ENCODE measurements at regions not wholly inside any gene's neighbourhood (a gene's known extent, or its start where the extent isn't known, plus 50 kb on each side); places are given as distances from the start of the nearest gene placed in this dataset.

GRCh38 chr19:28577666-28578065 lies 635.3 kb downstream of the UQCRFS1 start:
- ATAC-seq (no peak), DNase-seq (ENCODE audit: low read depth, low spot score) (no peak), FAIRE-seq (no peak)
- ChIA-PET SMC1A (ENCODE audit: uncharacterized antibody, unreplicated experiment) (interaction anchor here (0.9 to 1.5 kb wide), 3 partner anchors 9 to 14 kb away, joined by 3 to 4 read pairs (median 4); no protein-coding TSS in a partner anchor), RAD21 (ENCODE audit: unreplicated experiment) (interaction anchor here (0.7 to 1.4 kb wide), 5 partner anchors 13 to 35 kb away, joined by 3 to 4 read pairs (median 3); no protein-coding TSS in a partner anchor), CTCF (no interaction called here), POLR2A (interaction anchor here (0.6 kb wide), 1 partner anchor 20 kb away, joined by 3 read pairs; no protein-coding TSS in a partner anchor)
- TF ChIP-seq POU2F2 (IDR thresholded peaks at IDR 0.05; ENCODE audit: borderline replicate concordance, low read depth, low read length), result no peak
- TF ChIP-seq TCF3 (IDR thresholded peaks at IDR 0.05; ENCODE audit: borderline replicate concordance, insufficient read depth, low read depth, low read length), result no peak
- no peak for TF ChIP-seq LARP7 (IDR thresholded peaks at IDR 0.05)
- no peak for TF ChIP-seq ELK1 (IDR thresholded peaks at IDR 0.05; ENCODE audit: low read depth, low read length)
- TF ChIP-seq SREBF2 (IDR thresholded peaks at IDR 0.05; ENCODE audit: low read length), result no peak
- no peak for TF ChIP-seq MTA3 (IDR thresholded peaks at IDR 0.05; ENCODE audit: borderline replicate concordance, low read length)
- TF ChIP-seq IKZF1 (conservative IDR thresholded peaks at IDR 0.05), result no peak
- TF ChIP-seq TBL1XR1 (IDR thresholded peaks at IDR 0.05; ENCODE audit: low read depth, low read length), result no peak
- TF ChIP-seq FOS (IDR thresholded peaks at IDR 0.05; ENCODE audit: borderline replicate concordance, extremely low read depth, insufficient read length), result no peak
- TF ChIP-seq NR2C1 (IDR thresholded peaks at IDR 0.05), result no peak
- no peak for TF ChIP-seq HDGF (IDR thresholded peaks at IDR 0.05)
- no peak for TF ChIP-seq NFXL1 (IDR thresholded peaks at IDR 0.05; ENCODE audit: borderline replicate concordance)
- no peak for TF ChIP-seq FOXM1 (IDR thresholded peaks at IDR 0.05; ENCODE audit: low read depth, low read length)
- no peak for TF ChIP-seq YBX1 (IDR thresholded peaks at IDR 0.05)
- no peak for TF ChIP-seq MEF2A (IDR thresholded peaks at IDR 0.05; ENCODE audit: insufficient read depth, low read depth, low read length)
- Histone ChIP-seq H3K9me3 (replicated peaks; ENCODE audit: control insufficient read depth, insufficient read depth, low read length) (no peaks in the 10 kb centered on the region), H3K4me1 (ENCODE audit: control insufficient read depth, insufficient read depth, low read length) (no peaks in the 10 kb centered on the region), H3K4me2 (ENCODE audit: control insufficient read depth, insufficient read depth) (no peak overlapping the region), H3K27me3 (replicated peaks in 1 of 2; ENCODE audit: control insufficient read depth in 2 of 2, insufficient read depth in 2 of 2, low read length in 1 of 2) (no peaks in the 10 kb centered on the region), H3K27ac (ENCODE audit: control insufficient read depth, insufficient read depth) (no peak overlapping the region), H2AFZ (ENCODE audit: control insufficient read depth, low read depth, low read length) (no peak overlapping the region), H4K20me1 (ENCODE audit: control insufficient read depth, insufficient read depth) (no peaks in the 10 kb centered on the region), H3K4me3 (no peak overlapping the region), H3K36me3 (ENCODE audit: control insufficient read depth in 2 of 2, insufficient read depth in 2 of 2, low read length in 1 of 2) (no peaks in the 10 kb centered on the region), H3K79me2 (ENCODE audit: control insufficient read depth, insufficient read depth, low read length) (no peaks in the 10 kb centered on the region), H3K9ac (ENCODE audit: control insufficient read depth, insufficient read depth, low read length) (no peak overlapping the region)
- WGBS (ENCODE audit: insufficient coverage, insufficient replicate concordance, low lambda C conversion rate, missing lambda C conversion rate), result 29% methylated on average over 6 of the region's 6 CpGs
- in situ Hi-C loops (cut with MboI), result no loop called here
- no TSS peak for BruUV-seq (replicated peaks)
- intact Hi-C loops (cut with micrococcal nuclease; ENCODE audit: unreplicated experiment), result no loop called here
